Mammary epithelial cell (primary cell): ENCODE measurements at regions not wholly inside any gene's neighbourhood (a gene's known extent, or its start where the extent isn't known, plus 50 kb on each side); places are given as distances from the start of the nearest gene placed in this dataset.
"Not testable (repeated sequence)": the region's sequence is repeated elsewhere in the genome, so short reads cannot be mapped to it uniquely, and the experiment has no call there.

Experiments used
- EZH2 ChIP-seq: IDR thresholded peaks from 2 replicates; pipeline ENCODE4 v1.6.1; 2012; ENCODE audit warnings: low read length, inconsistent platforms, borderline replicate concordance
- TF ChIP-seq, protein P1 (sequence below), 2 donors: IDR thresholded peaks in 1 of 2; conservative IDR thresholded peaks in 1 of 2; 2 replicates each; pipeline ENCODE4 v1.5.1; 2011 to 2012; ENCODE audit warnings: inconsistent platforms in 2 of 2, low read length in 2 of 2, mild to moderate bottlenecking in 2 of 2, control low read depth in 1 of 2, low read depth in 1 of 2; ENCODE audit not compliant: insufficient read depth in 1 of 2; ENCODE audit errors: extremely low read depth in 1 of 2

DNA sequence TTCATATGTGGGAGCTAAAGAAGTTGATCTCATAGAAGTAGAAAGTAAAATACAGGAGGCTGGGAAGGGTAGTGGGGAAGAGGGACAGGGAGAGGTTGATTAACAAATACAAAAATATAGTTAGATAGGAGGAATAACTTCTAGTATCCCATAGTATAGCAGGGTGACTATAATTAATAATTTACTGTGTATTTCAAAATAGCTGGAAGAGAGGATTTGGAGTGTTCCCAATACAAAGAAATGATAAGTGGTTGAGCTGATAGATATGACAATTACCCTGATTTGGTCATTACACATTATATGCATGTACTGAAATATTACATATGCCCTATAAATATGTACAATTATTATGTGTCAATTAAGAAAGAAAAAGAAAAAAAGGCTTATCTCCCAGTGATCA lies 73.5 kb upstream of the CDC42EP3 start:
- TF ChIP-seq, protein P1, sequence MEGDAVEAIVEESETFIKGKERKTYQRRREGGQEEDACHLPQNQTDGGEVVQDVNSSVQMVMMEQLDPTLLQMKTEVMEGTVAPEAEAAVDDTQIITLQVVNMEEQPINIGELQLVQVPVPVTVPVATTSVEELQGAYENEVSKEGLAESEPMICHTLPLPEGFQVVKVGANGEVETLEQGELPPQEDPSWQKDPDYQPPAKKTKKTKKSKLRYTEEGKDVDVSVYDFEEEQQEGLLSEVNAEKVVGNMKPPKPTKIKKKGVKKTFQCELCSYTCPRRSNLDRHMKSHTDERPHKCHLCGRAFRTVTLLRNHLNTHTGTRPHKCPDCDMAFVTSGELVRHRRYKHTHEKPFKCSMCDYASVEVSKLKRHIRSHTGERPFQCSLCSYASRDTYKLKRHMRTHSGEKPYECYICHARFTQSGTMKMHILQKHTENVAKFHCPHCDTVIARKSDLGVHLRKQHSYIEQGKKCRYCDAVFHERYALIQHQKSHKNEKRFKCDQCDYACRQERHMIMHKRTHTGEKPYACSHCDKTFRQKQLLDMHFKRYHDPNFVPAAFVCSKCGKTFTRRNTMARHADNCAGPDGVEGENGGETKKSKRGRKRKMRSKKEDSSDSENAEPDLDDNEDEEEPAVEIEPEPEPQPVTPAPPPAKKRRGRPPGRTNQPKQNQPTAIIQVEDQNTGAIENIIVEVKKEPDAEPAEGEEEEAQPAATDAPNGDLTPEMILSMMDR (conservative IDR thresholded peaks at IDR 0.05 in 1 of 2, IDR thresholded peaks at IDR 0.05 in 1 of 2; ENCODE audit: extremely low read depth in 1 of 2, insufficient read depth in 1 of 2, low read depth in 1 of 2, low read length in 2 of 2), result not testable (repeated sequence)
- TF ChIP-seq EZH2, result not testable (repeated sequence)
